Left hindlimb (tissue), 1 donor: ENCODE measurements at regions not wholly inside any gene's neighbourhood (a gene's known extent, or its start where the extent isn't known, plus 50 kb on each side); places are given as distances from the start of the nearest gene placed in this dataset.

Source experiments
- DNase-seq: peaks from one replicate; pipeline ENCODE4 v3.0.0-alpha.2; 2018

- no peak for DNase-seq
Observed at GRCh38 chr13:105816994-105817393, 718.5 kb downstream of the EFNB2 start.

- DNase-seq: no peak
Observed at GRCh38 chr13:105814902-105815250, 720.6 kb downstream of the EFNB2 start.

GRCh38 chr13:105814219-105814901 is 721.1 kb downstream of the EFNB2 start:
- DNase-seq: no peak

GRCh38 chr13:105806628-105806920 is 728.9 kb downstream of the EFNB2 start:
- DNase-seq: no peak

- DNase-seq: no peak
Observed at GRCh38 chr13:105805892-105806627, 729.4 kb downstream of the EFNB2 start.

- DNase-seq: no peak
Observed at GRCh38 chr13:105804561-105805190, 730.8 kb downstream of the EFNB2 start.

GRCh38 chr13:105799155-105799554 is 736.3 kb downstream of the EFNB2 start:
- DNase-seq: no peak

- no peak for DNase-seq
Observed at GRCh38 chr13:105798541-105798940, 736.9 kb downstream of the EFNB2 start.

GRCh38 chr13:105796081-105796480 is 739.4 kb downstream of the EFNB2 start:
- DNase-seq: no peak

- no peak for DNase-seq
Observed at GRCh38 chr13:105790923-105791322, 744.5 kb downstream of the EFNB2 start.

GRCh38 chr13:105788530-105788929 is 746.9 kb downstream of the EFNB2 start:
- no peak for DNase-seq

- DNase-seq: no peak
Observed at GRCh38 chr13:105787632-105788031, 747.8 kb downstream of the EFNB2 start.

- DNase-seq: no peak
Observed at GRCh38 chr13:105785436-105785835, 750.0 kb downstream of the EFNB2 start.

- DNase-seq: no peak
Observed at GRCh38 chr13:105783261-105783660, 752.2 kb downstream of the EFNB2 start.

GRCh38 chr13:105778196-105778595 is 757.3 kb downstream of the EFNB2 start:
- DNase-seq: no peak

GRCh38 chr13:105774739-105775460 is 760.6 kb downstream of the EFNB2 start:
- DNase-seq: no peak

- DNase-seq: no peak
Observed at GRCh38 chr13:105773863-105774538, 761.5 kb downstream of the EFNB2 start.

- no peak for DNase-seq
Observed at GRCh38 chr13:105773241-105773640, 762.2 kb downstream of the EFNB2 start.

- no peak for DNase-seq
Observed at GRCh38 chr13:105764486-105764885, 771.0 kb downstream of the EFNB2 start.

- no peak for DNase-seq
Observed at GRCh38 chr13:105763851-105764250, 771.6 kb downstream of the EFNB2 start.

GRCh38 chr13:105762096-105762495 is 773.4 kb downstream of the EFNB2 start:
- DNase-seq: no peak

- DNase-seq: no peak
Observed at GRCh38 chr13:105758918-105759860, 776.3 kb downstream of the EFNB2 start.
